ENCODE measurements at regions not wholly inside any gene's neighbourhood (a gene's known extent, or its start where the extent isn't known, plus 50 kb on each side); places are given as distances from the start of the nearest gene placed in this dataset.

GRCh38 chr1:239247285-239247684 lies 139.1 kb upstream of the CHRM3 start:
- TF ChIP-seq CTCF (IDR thresholded peaks at IDR 0.05; ENCODE audit: insufficient read depth, low read depth, low read length): no peak
- TF ChIP-seq EZH2 (IDR thresholded peaks at IDR 0.05; ENCODE audit: insufficient read depth, low read length): no peak

All from astrocyte (in vitro differentiated cells and primary cell).